WTC11 (cell line): ENCODE measurements at regions not wholly inside any gene's neighbourhood (a gene's known extent, or its start where the extent isn't known, plus 50 kb on each side); places are given as distances from the start of the nearest gene placed in this dataset.

Experiments
- ATAC-seq: fragments of 200-7000 bp; cut with Tn5 transposase; 2 replicates; pipeline ENCODE4 v1.10.0; 2021; ENCODE audit warnings: mild to moderate bottlenecking, moderate library complexity
- CTCF ChIA-PET: fragments of 300-600 bp; sonication (Branson Sonifier 250); formaldehyde crosslinking; loops from one replicate; lab custom pipeline; 2021; ENCODE audit warnings: antibody characterized with exemption; lab: Charles Lee
- POLR2A ChIA-PET: fragments of 350-600 bp; sonication (Branson Sonifier 250); formaldehyde crosslinking; loops from one replicate; lab custom pipeline; 2021; ENCODE audit warnings: antibody characterized with exemption; lab: Charles Lee
- DNase-seq: peaks from one replicate; pipeline ENCODE4 v3.0.0; 2021; ENCODE audit warnings: low spot score
- H3K27ac Mint-ChIP-seq: 2 replicates; pipeline ENCODE4 v1.8.0; 2021; ENCODE audit warnings: mixed read lengths
- H3K27me3 Mint-ChIP-seq: 2 replicates; pipeline ENCODE4 v1.8.0; 2021; ENCODE audit warnings: low read depth, mild to moderate bottlenecking, moderate library complexity, mixed read lengths
- H3K36me3 Mint-ChIP-seq: 2 replicates; pipeline ENCODE4 v1.8.0; 2021; ENCODE audit warnings: mixed read lengths
- H3K4me1 Mint-ChIP-seq: 2 replicates; pipeline ENCODE4 v1.8.0; 2022; ENCODE audit warnings: mixed read lengths
- H3K4me3 Mint-ChIP-seq: 2 replicates; pipeline ENCODE4 v1.8.0; 2021; ENCODE audit warnings: mild to moderate bottlenecking, moderate library complexity, mixed read lengths
- H3K9me3 Mint-ChIP-seq: 2 replicates; pipeline ENCODE4 v1.8.0; 2021; ENCODE audit warnings: mixed read lengths
- ATF1 ChIP-seq: sonication (generic); formaldehyde crosslinking; IDR thresholded peaks from 2 replicates; pipeline ENCODE4 v1.8.1; 2023; ENCODE audit warnings: mild to moderate bottlenecking, moderate library complexity, missing genetic modification reagents
- CREB1 ChIP-seq: sonication (generic); formaldehyde crosslinking; IDR thresholded peaks from 2 replicates; pipeline ENCODE4 v1.8.0; 2023; ENCODE audit warnings: mild to moderate bottlenecking, missing genetic modification reagents
- ELF4 ChIP-seq: sonication (generic); formaldehyde crosslinking; IDR thresholded peaks from 2 replicates; pipeline ENCODE4 v1.8.1; 2022; ENCODE audit warnings: low read depth, mild to moderate bottlenecking, moderate library complexity, missing genetic modification reagents
- GTF2I ChIP-seq: fragments of 250-450 bp; sonication (Bioruptor Pico); conservative IDR thresholded peaks from 2 replicates; pipeline ENCODE4 v1.4.0; 2021; ENCODE audit warnings: mild to moderate bottlenecking
- IRF2 ChIP-seq: sonication (generic); formaldehyde crosslinking; IDR thresholded peaks from 2 replicates; pipeline ENCODE4 v1.8.0; 2022; ENCODE audit warnings: low read depth, missing genetic modification reagents, borderline replicate concordance
- JAZF1 ChIP-seq: fragments of 250-450 bp; sonication (Bioruptor Pico); IDR thresholded peaks from 2 replicates; pipeline ENCODE4 v1.9.0; 2021; ENCODE audit warnings: moderate library complexity, mild to moderate bottlenecking, inconsistent platforms
- JUN ChIP-seq: sonication (generic); formaldehyde crosslinking; IDR thresholded peaks from 2 replicates; pipeline ENCODE4 v1.8.0; 2023; ENCODE audit warnings: mild to moderate bottlenecking, missing genetic modification reagents
- NR1H2 ChIP-seq: sonication (generic); formaldehyde crosslinking; IDR thresholded peaks from 2 replicates; pipeline ENCODE4 v1.9.0; 2021; ENCODE audit warnings: mild to moderate bottlenecking, moderate library complexity, missing genetic modification reagents
- NR3C1 ChIP-seq: sonication (generic); formaldehyde crosslinking; conservative IDR thresholded peaks from 2 replicates; pipeline ENCODE4 v1.8.1; 2023; ENCODE audit warnings: low read depth, mild to moderate bottlenecking, missing genetic modification reagents
- OVOL2 ChIP-seq: fragments of 250-450 bp; sonication (Bioruptor Pico); IDR thresholded peaks from 2 replicates; pipeline ENCODE4 v1.9.0; 2021; ENCODE audit warnings: mild to moderate bottlenecking, borderline replicate concordance
- RORB ChIP-seq: fragments of 250-450 bp; sonication (Bioruptor Pico); IDR thresholded peaks from 2 replicates; pipeline ENCODE4 v1.9.0; 2021; ENCODE audit warnings: mild to moderate bottlenecking
- TEAD4 ChIP-seq: sonication (generic); formaldehyde crosslinking; IDR thresholded peaks from 2 replicates; pipeline ENCODE4 v1.8.0; 2022; ENCODE audit warnings: mild to moderate bottlenecking, missing genetic modification reagents
- ZNF219 ChIP-seq: sonication (generic); formaldehyde crosslinking; IDR thresholded peaks from 2 replicates; pipeline ENCODE4 v1.8.0; 2023; ENCODE audit warnings: missing genetic modification reagents, mild to moderate bottlenecking, borderline replicate concordance
- ZNF423 ChIP-seq: fragments of 250-450 bp; sonication (Bioruptor Pico); IDR thresholded peaks from 2 replicates; pipeline ENCODE4 v2.1.2; 2022; ENCODE audit warnings: mild to moderate bottlenecking, moderate library complexity
- TF ChIP-seq, protein P1 (sequence below): sonication (generic); formaldehyde crosslinking; IDR thresholded peaks from 2 replicates; pipeline ENCODE4 v1.8.1; 2022; ENCODE audit warnings: low read depth, missing genetic modification reagents, borderline replicate concordance
- TF ChIP-seq, protein P2 (sequence below): fragments of 250-450 bp; sonication (Bioruptor Pico); IDR thresholded peaks from 2 replicates; pipeline ENCODE4 v1.8.0; 2021; ENCODE audit warnings: mild to moderate bottlenecking
- TF ChIP-seq, protein P3 (sequence below): fragments of 250-450 bp; sonication (Bioruptor Pico); IDR thresholded peaks from 2 replicates; pipeline ENCODE4 v1.9.0; 2021; ENCODE audit warnings: moderate library complexity, mild to moderate bottlenecking, inconsistent platforms, borderline replicate concordance
- TF ChIP-seq, protein P4 (sequence below): sonication (generic); formaldehyde crosslinking; IDR thresholded peaks from 2 replicates; pipeline ENCODE4 v1.8.1; 2022; ENCODE audit warnings: mild to moderate bottlenecking, moderate library complexity, missing genetic modification reagents
- TF ChIP-seq, protein P5 (sequence below): fragments of 250-450 bp; sonication (Bioruptor Pico); IDR thresholded peaks from 2 replicates; pipeline ENCODE4 v2.1.2; 2022; ENCODE audit warnings: mild to moderate bottlenecking, moderate library complexity
- TF ChIP-seq, protein P6 (sequence below): sonication (generic); formaldehyde crosslinking; conservative IDR thresholded peaks from 2 replicates; pipeline ENCODE4 v1.8.1; 2022; ENCODE audit warnings: mild to moderate bottlenecking, missing genetic modification reagents
- TF ChIP-seq, protein P7 (sequence below): sonication (generic); formaldehyde crosslinking; conservative IDR thresholded peaks from 2 replicates; pipeline ENCODE4 v1.8.1; 2023; ENCODE audit warnings: mild to moderate bottlenecking, low read depth, missing genetic modification reagents, moderate library complexity

DNA sequence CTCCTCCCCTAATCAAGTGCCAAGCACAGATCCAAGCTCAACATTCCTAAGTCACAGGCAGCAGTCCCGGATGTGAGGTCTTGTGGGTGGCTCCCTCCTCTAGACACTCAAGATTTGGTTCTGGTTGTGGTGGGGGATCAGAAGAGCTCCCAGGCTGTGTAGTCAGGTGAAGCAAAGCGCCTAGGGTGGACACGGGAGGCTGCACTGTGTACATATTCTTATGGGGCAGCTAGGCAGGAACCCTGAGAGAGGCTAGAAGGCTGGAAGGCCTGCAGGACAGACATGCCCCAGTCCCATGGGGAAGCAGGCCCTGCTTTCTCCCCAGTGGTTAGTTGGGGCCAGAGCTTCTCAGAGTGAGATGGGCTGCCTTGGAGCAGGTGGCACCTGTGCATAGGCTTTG is 118.9 kb downstream of the DDX3Y start:
- Mint-ChIP-seq H3K4me3 (no peak overlapping the region), H3K27me3 (no peaks in the 10 kb centered on the region), H3K36me3 (no peaks in the 10 kb centered on the region), H3K9me3 (peaks cover 4% of the 10 kb centered on the region; the same call in 1 of the 2 replicates), H3K27ac (no peak overlapping the region), H3K4me1 (peaks cover 20% of the 10 kb centered on the region)
- DNase-seq: no peak
- no peak for ATAC-seq
- TF ChIP-seq, protein P1, sequence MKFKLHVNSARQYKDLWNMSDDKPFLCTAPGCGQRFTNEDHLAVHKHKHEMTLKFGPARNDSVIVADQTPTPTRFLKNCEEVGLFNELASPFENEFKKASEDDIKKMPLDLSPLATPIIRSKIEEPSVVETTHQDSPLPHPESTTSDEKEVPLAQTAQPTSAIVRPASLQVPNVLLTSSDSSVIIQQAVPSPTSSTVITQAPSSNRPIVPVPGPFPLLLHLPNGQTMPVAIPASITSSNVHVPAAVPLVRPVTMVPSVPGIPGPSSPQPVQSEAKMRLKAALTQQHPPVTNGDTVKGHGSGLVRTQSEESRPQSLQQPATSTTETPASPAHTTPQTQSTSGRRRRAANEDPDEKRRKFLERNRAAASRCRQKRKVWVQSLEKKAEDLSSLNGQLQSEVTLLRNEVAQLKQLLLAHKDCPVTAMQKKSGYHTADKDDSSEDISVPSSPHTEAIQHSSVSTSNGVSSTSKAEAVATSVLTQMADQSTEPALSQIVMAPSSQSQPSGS: no peak
- TF ChIP-seq ZNF219 (no peak), JUN (no peak), GTF2I (CRISPR knock-in tag) (no peak), CREB1 (CRISPR knock-in tag) (no peak), RORB (CRISPR knock-in tag) (no peak), ZNF423 (CRISPR knock-in tag) (no peak), ELF4 (CRISPR knock-in tag) (no peak)
- POLR2A ChIA-PET: no interaction called here
- CTCF ChIA-PET: no interaction called here

DNA sequence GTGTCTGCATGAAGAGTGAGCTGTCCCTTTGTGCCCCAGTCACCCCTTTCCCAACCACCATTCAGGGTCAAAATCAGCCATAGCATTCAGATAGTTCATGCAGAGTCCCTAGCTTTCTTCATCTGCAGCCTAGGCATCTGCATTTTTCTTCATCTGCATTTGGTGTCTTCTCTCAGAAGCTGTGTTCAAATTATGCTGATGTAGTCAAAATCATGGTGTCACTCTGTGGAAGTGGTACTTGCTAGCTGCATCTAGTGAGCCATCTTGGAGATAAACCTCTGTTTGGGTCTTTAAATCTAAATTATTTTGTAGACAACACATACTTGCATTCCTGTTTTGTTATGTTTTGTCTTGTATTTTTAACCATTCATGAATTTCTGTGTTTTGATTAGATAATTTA is 119.8 kb downstream of the DDX3Y start:
- Mint-ChIP-seq H3K27ac (no peak overlapping the region), H3K4me1 (peaks cover 20% of the 10 kb centered on the region), H3K4me3 (no peak overlapping the region), H3K9me3 (peaks cover 8% of the 10 kb centered on the region), H3K27me3 (no peaks in the 10 kb centered on the region), H3K36me3 (peaks cover 3% of the 10 kb centered on the region)
- POLR2A ChIA-PET: no interaction called here
- DNase-seq: no peak
- TF ChIP-seq CREB1 (CRISPR knock-in tag) (no peak), GTF2I (CRISPR knock-in tag) (no peak), IRF2 (CRISPR knock-in tag) (no peak), NR3C1 (no peak), OVOL2 (CRISPR knock-in tag) (no peak), NR1H2 (no peak), TEAD4 (no peak), ATF1 (CRISPR knock-in tag) (no peak), JAZF1 (CRISPR knock-in tag) (no peak), ZNF423 (CRISPR knock-in tag) (no peak)
- TF ChIP-seq, protein P2, sequence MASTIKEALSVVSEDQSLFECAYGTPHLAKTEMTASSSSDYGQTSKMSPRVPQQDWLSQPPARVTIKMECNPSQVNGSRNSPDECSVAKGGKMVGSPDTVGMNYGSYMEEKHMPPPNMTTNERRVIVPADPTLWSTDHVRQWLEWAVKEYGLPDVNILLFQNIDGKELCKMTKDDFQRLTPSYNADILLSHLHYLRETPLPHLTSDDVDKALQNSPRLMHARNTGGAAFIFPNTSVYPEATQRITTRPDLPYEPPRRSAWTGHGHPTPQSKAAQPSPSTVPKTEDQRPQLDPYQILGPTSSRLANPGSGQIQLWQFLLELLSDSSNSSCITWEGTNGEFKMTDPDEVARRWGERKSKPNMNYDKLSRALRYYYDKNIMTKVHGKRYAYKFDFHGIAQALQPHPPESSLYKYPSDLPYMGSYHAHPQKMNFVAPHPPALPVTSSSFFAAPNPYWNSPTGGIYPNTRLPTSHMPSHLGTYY (CRISPR knock-in tag): no peak
- TF ChIP-seq, protein P3, sequence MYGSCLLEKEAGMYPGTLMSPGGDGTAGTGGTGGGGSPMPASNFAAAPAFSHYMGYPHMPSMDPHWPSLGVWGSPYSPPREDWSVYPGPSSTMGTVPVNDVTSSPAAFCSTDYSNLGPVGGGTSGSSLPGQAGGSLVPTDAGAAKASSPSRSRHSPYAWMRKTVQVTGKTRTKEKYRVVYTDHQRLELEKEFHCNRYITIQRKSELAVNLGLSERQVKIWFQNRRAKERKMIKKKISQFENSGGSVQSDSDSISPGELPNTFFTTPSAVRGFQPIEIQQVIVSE: no peak
- TF ChIP-seq, protein P4, sequence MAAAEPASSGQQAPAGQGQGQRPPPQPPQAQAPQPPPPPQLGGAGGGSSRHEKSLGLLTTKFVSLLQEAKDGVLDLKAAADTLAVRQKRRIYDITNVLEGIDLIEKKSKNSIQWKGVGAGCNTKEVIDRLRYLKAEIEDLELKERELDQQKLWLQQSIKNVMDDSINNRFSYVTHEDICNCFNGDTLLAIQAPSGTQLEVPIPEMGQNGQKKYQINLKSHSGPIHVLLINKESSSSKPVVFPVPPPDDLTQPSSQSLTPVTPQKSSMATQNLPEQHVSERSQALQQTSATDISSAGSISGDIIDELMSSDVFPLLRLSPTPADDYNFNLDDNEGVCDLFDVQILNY (CRISPR knock-in tag): no peak
- TF ChIP-seq, protein P5, sequence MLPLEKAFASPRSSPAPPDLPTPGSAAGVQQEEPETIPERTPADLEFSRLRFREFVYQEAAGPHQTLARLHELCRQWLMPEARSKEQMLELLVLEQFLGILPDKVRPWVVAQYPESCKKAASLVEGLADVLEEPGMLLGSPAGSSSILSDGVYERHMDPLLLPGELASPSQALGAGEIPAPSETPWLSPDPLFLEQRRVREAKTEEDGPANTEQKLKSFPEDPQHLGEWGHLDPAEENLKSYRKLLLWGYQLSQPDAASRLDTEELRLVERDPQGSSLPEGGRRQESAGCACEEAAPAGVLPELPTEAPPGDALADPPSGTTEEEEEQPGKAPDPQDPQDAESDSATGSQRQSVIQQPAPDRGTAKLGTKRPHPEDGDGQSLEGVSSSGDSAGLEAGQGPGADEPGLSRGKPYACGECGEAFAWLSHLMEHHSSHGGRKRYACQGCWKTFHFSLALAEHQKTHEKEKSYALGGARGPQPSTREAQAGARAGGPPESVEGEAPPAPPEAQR (CRISPR knock-in tag): no peak
- TF ChIP-seq, protein P6, sequence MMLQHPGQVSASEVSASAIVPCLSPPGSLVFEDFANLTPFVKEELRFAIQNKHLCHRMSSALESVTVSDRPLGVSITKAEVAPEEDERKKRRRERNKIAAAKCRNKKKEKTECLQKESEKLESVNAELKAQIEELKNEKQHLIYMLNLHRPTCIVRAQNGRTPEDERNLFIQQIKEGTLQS (CRISPR knock-in tag): no peak
- TF ChIP-seq, protein P7, sequence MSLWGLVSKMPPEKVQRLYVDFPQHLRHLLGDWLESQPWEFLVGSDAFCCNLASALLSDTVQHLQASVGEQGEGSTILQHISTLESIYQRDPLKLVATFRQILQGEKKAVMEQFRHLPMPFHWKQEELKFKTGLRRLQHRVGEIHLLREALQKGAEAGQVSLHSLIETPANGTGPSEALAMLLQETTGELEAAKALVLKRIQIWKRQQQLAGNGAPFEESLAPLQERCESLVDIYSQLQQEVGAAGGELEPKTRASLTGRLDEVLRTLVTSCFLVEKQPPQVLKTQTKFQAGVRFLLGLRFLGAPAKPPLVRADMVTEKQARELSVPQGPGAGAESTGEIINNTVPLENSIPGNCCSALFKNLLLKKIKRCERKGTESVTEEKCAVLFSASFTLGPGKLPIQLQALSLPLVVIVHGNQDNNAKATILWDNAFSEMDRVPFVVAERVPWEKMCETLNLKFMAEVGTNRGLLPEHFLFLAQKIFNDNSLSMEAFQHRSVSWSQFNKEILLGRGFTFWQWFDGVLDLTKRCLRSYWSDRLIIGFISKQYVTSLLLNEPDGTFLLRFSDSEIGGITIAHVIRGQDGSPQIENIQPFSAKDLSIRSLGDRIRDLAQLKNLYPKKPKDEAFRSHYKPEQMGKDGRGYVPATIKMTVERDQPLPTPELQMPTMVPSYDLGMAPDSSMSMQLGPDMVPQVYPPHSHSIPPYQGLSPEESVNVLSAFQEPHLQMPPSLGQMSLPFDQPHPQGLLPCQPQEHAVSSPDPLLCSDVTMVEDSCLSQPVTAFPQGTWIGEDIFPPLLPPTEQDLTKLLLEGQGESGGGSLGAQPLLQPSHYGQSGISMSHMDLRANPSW (CRISPR knock-in tag): no peak
- ATAC-seq: no peak
- CTCF ChIA-PET: no interaction called here
